GM23338 (cell line): ENCODE measurements at regions not wholly inside any gene's neighbourhood (a gene's known extent, or its start where the extent isn't known, plus 50 kb on each side); places are given as distances from the start of the nearest gene placed in this dataset.

Experiments
- ATAC-seq: fragments of 200-7000 bp; cut with Tn5 transposase; 3 replicates; pipeline ENCODE4 v1.9.1; 2020
- DNase-seq: peaks from one replicate; pipeline ENCODE4 v3.0.0-alpha.2; 2015; ENCODE audit warnings: low spot score
- H2AFZ ChIP-seq: fragments of 200-600 bp; sonication (generic); 2 replicates; pipeline ENCODE4 v1.8.0; 2016; ENCODE audit warnings: antibody characterized with exemption, mild to moderate bottlenecking, moderate library complexity
- H3F3A ChIP-seq: fragments of 200-600 bp; sonication (generic); replicated peaks from 2 replicates; pipeline ENCODE4 v1.8.0; 2017; ENCODE audit warnings: antibody characterized with exemption, mixed run types, low read depth
- H3K27ac ChIP-seq: fragments of 200-600 bp; sonication (generic); 2 replicates; pipeline ENCODE4 v1.6.1; 2016; ENCODE audit warnings: low read depth
- H3K27me3 ChIP-seq: fragments of 200-600 bp; sonication (generic); 2 replicates; pipeline ENCODE4 v1.8.0; 2016; ENCODE audit warnings: mild to moderate bottlenecking, mixed run types, moderate library complexity; ENCODE audit not compliant: insufficient read depth
- H3K36me3 ChIP-seq: fragments of 200-600 bp; sonication (generic); 2 replicates; pipeline ENCODE4 v1.8.0; 2016; ENCODE audit warnings: mild to moderate bottlenecking; ENCODE audit not compliant: insufficient read depth
- H3K4me1 ChIP-seq: fragments of 200-600 bp; sonication (generic); 2 replicates; pipeline ENCODE4 v1.8.0; 2016; ENCODE audit warnings: mild to moderate bottlenecking, moderate library complexity; ENCODE audit not compliant: insufficient read depth
- H3K4me2 ChIP-seq: fragments of 200-600 bp; sonication (generic); 2 replicates; pipeline ENCODE4 v1.7.1; 2017; ENCODE audit warnings: mixed run types
- H3K4me3 ChIP-seq: fragments of 200-600 bp; sonication (generic); 2 replicates; pipeline ENCODE4 v1.6.1; 2016; ENCODE audit warnings: mixed run types
- H3K79me2 ChIP-seq: fragments of 200-600 bp; sonication (generic); replicated peaks from 2 replicates; pipeline ENCODE4 v1.8.0; 2017; ENCODE audit warnings: mild to moderate bottlenecking; ENCODE audit not compliant: insufficient read depth
- H3K9me2 ChIP-seq: fragments of 200-600 bp; sonication (generic); 2 replicates; pipeline ENCODE4 v1.8.0; 2017; ENCODE audit not compliant: insufficient read depth
- H4K20me1 ChIP-seq: fragments of 200-600 bp; sonication (generic); replicated peaks from 2 replicates; pipeline ENCODE4 v1.8.0; 2017; ENCODE audit warnings: mild to moderate bottlenecking; ENCODE audit not compliant: insufficient read depth
- H3K27ac Mint-ChIP-seq: 2 replicates; pipeline ENCODE4 v1.8.0; 2020; ENCODE audit warnings: inconsistent platforms, mild to moderate bottlenecking, moderate library complexity, mixed read lengths
- H3K27me3 Mint-ChIP-seq: 3 replicates; pipeline ENCODE4 v1.8.0; 2022; ENCODE audit warnings: low read depth, mild to moderate bottlenecking, moderate library complexity, mixed read lengths, inconsistent platforms; ENCODE audit not compliant: insufficient read depth, poor library complexity
- H3K36me3 Mint-ChIP-seq: 3 replicates; pipeline ENCODE4 v1.8.0; 2021; ENCODE audit warnings: low read depth, mild to moderate bottlenecking, inconsistent platforms, moderate library complexity, mixed read lengths
- H3K4me1 Mint-ChIP-seq: 3 replicates; pipeline ENCODE4 v1.8.0; 2020; ENCODE audit warnings: mild to moderate bottlenecking, inconsistent platforms, mixed read lengths
- H3K4me3 Mint-ChIP-seq: 3 replicates; pipeline ENCODE4 v1.8.0; 2021; ENCODE audit warnings: moderate library complexity, mild to moderate bottlenecking, inconsistent platforms, mixed read lengths
- H3K9me3 Mint-ChIP-seq: 3 replicates; pipeline ENCODE4 v1.8.0; 2020; ENCODE audit warnings: moderate library complexity, mild to moderate bottlenecking, inconsistent platforms, mixed read lengths
- CREB1 ChIP-seq: fragments of 250-450 bp; sonication (Bioruptor Pico); IDR thresholded peaks from 2 replicates; pipeline ENCODE4 v1.5.0; 2020; ENCODE audit warnings: low read depth, mild to moderate bottlenecking, moderate library complexity
- CTCF ChIP-seq, 2 experiments: fragments of 200-600 bp in 1 of 2; sonication (generic) in 1 of 2; conservative IDR thresholded peaks; 2 replicates each; pipeline versions ENCODE4 v1.5.1 to v1.6.1; 2016 to 2017; ENCODE audit warnings: antibody characterized with exemption in 2 of 2, low read depth in 2 of 2, mild to moderate bottlenecking in 2 of 2, moderate library complexity in 1 of 2
- ETS1 ChIP-seq: IDR thresholded peaks from 2 replicates; pipeline ENCODE4 v1.6.1; 2016; ENCODE audit warnings: antibody characterized with exemption
- EZH2 ChIP-seq: fragments of 200-600 bp; sonication (generic); IDR thresholded peaks from one replicate; pipeline ENCODE4 v1.8.0; 2017; ENCODE audit warnings: antibody characterized with exemption, mild to moderate bottlenecking, low read depth; ENCODE audit not compliant: unreplicated experiment
- EZH2phosphoT487 ChIP-seq: fragments of 200-600 bp; sonication (generic); IDR thresholded peaks from one replicate; pipeline ENCODE4 v1.8.1; 2018; ENCODE audit warnings: antibody characterized with exemption; ENCODE audit not compliant: unreplicated experiment
- JUNB ChIP-seq: IDR thresholded peaks from one replicate; pipeline ENCODE4 v1.6.1; 2016; ENCODE audit warnings: antibody characterized with exemption; ENCODE audit not compliant: unreplicated experiment
- NANOG ChIP-seq: IDR thresholded peaks from 2 replicates; pipeline ENCODE4 v1.6.1; 2016; ENCODE audit warnings: antibody characterized with exemption, borderline replicate concordance
- POLR2AphosphoS5 ChIP-seq: IDR thresholded peaks from 2 replicates; pipeline ENCODE4 v1.6.1; 2016; ENCODE audit warnings: antibody characterized with exemption, low read depth
- REST ChIP-seq: IDR thresholded peaks from one replicate; pipeline ENCODE4 v1.6.1; 2018; ENCODE audit warnings: antibody characterized with exemption; ENCODE audit not compliant: unreplicated experiment
- STAT1 ChIP-seq: IDR thresholded peaks from one replicate; pipeline ENCODE4 v1.6.1; 2016; ENCODE audit warnings: antibody characterized with exemption; ENCODE audit not compliant: unreplicated experiment
- ZNF114 ChIP-seq: fragments of 250-450 bp; sonication (Bioruptor Pico); IDR thresholded peaks from 2 replicates; pipeline ENCODE4 v1.5.0; 2020; ENCODE audit warnings: mild to moderate bottlenecking, moderate library complexity
- ZNF331 ChIP-seq: fragments of 250-450 bp; sonication (Bioruptor Pico); IDR thresholded peaks from 2 replicates; pipeline ENCODE4 v1.5.0; 2020; ENCODE audit warnings: low read depth, mild to moderate bottlenecking, moderate library complexity
- ZNF462 ChIP-seq: fragments of 250-450 bp; sonication (Bioruptor Pico); IDR thresholded peaks from 2 replicates; pipeline ENCODE4 v1.5.0; 2020; ENCODE audit warnings: mild to moderate bottlenecking, moderate library complexity

GRCh38 chr5:157989296-157989695 lies 130.4 kb upstream of the CLINT1 start:
- Mint-ChIP-seq H3K4me1 (peaks cover 1% of the 10 kb centered on the region; the same call in 2 of the 3 replicates), H3K27me3 (no peaks in the 10 kb centered on the region), H3K27ac (no peak overlapping the region), H3K4me3 (no peak overlapping the region), H3K36me3 (no peaks in the 10 kb centered on the region), H3K9me3 (peaks cover 5% of the 10 kb centered on the region)
- Histone ChIP-seq H3F3A (no peaks in the 10 kb centered on the region), H3K4me2 (no peak overlapping the region), H3K9me2 (0 out of 2 replicates have a peak, but pooled peaks cover 11% of the 10 kb centered on the region), H3K4me3 (no peak overlapping the region), H3K79me2 (no peaks in the 10 kb centered on the region), H4K20me1 (no peaks in the 10 kb centered on the region), H3K4me1 (no peaks in the 10 kb centered on the region), H3K27ac (no peak overlapping the region), H2AFZ (peak overlapping the region; percentile 43; the same call in 1 of the 2 replicates), H3K36me3 (no peaks in the 10 kb centered on the region; the same call in 1 of the 2 replicates), H3K27me3 (no peaks in the 10 kb centered on the region)
- ATAC-seq (no peak), DNase-seq (no peak)
- TF ChIP-seq STAT1 (no peak), ZNF114 (CRISPR knock-in tag) (no peak), ZNF462 (CRISPR knock-in tag) (no peak), EZH2 (no peak), JUNB (no peak), CREB1 (CRISPR knock-in tag) (no peak), REST (no peak), EZH2phosphoT487 (no peak), ZNF331 (no peak), POLR2AphosphoS5 (no peak), NANOG (no peak), CTCF (conservative IDR thresholded peaks at IDR 0.05; ENCODE audit: low read depth in 2 of 2) (no peak), ETS1 (no peak)
